K562 (cell line): ENCODE measurements at regions not wholly inside any gene's neighbourhood (a gene's known extent, or its start where the extent isn't known, plus 50 kb on each side); places are given as distances from the start of the nearest gene placed in this dataset.

ENCODE experiments used
- ATAC-seq: fragments of 200-7000 bp; cut with Tn5 transposase; 3 replicates; pipeline ENCODE4 v1.9.1; 2020; ENCODE audit warnings: moderate library complexity
- BruUV-seq: library from RNA; stranded (reverse); fragments of 400-500 nt; replicated peaks from 2 replicates; lab custom pipeline; 2021; lab: Mats Ljungman, UMichigan
- CTCF ChIA-PET: fragments of 300-600 bp; formaldehyde crosslinking; extraction: SDS; loops from one replicate; lab custom pipeline; 2021; ENCODE audit warnings: low intra/inter-chr PET ratio; lab: Yijun Ruan, JAX
- POLR2A ChIA-PET: fragments of 300-600, 350-650 bp; sonication (Branson Sonifier 250); formaldehyde crosslinking; extraction: SDS; loops from one replicate; lab custom pipeline; 2021; ENCODE audit warnings: antibody characterized with exemption, inconsistent platforms; lab: Yijun Ruan, JAX
- DNase-seq, 4 experiments: peaks; one replicate each; pipeline versions ENCODE4 v3.0.0 to v3.0.0-alpha.2; 2011 to 2018; ENCODE audit warnings: low spot score in 3 of 4, mixed read lengths in 3 of 4; ENCODE audit errors: extremely low read depth in 1 of 4
- FAIRE-seq: peaks from 2 replicates; lab custom pipeline; 2011; peaks lifted over from hg19 to GRCh38; lab: Jason Lieb, UNC
- H2AFZ ChIP-seq: 2 replicates; pipeline ENCODE4 v1.6.0; 2011; ENCODE audit warnings: low read depth, low read length, control low read depth, inconsistent platforms
- H3K27ac ChIP-seq: fragments of 200-600 bp; 3 replicates; pipeline ENCODE4 v1.8.0; 2011; ENCODE audit warnings: low read depth, mild to moderate bottlenecking, control low read depth, inconsistent platforms, low read length, moderate library complexity, mixed read lengths; ENCODE audit errors: extremely low read depth
- H3K27me3 ChIP-seq, 2 experiments: fragments of 300-600 bp in 1 of 2; 2 replicates in 1 of 2; 3 replicates in 1 of 2; pipeline versions ENCODE4 v1.6.0 to v1.8.0; 2011; ENCODE audit warnings: inconsistent platforms in 2 of 2, low read length in 2 of 2, mild to moderate bottlenecking in 1 of 2, mixed read lengths in 1 of 2, moderate library complexity in 1 of 2; ENCODE audit not compliant: control insufficient read depth in 2 of 2, insufficient read depth in 2 of 2
- H3K36me3 ChIP-seq: fragments of 300-600 bp; 3 replicates; pipeline ENCODE4 v1.8.0; 2011; ENCODE audit warnings: mild to moderate bottlenecking, low read length, inconsistent platforms; ENCODE audit not compliant: control insufficient read depth, insufficient read depth
- H3K4me1 ChIP-seq, 2 experiments: fragments of 200-600 bp in 1 of 2; replicated peaks in 1 of 2; 2 replicates in 1 of 2; 3 replicates in 1 of 2; pipeline versions ENCODE4 v1.5.1 to v1.8.0; 2011; ENCODE audit warnings: inconsistent platforms in 2 of 2, low read length in 2 of 2, mild to moderate bottlenecking in 1 of 2, mixed read lengths in 1 of 2, moderate library complexity in 1 of 2; ENCODE audit not compliant: control insufficient read depth in 2 of 2, insufficient read depth in 2 of 2
- H3K4me2 ChIP-seq: 2 replicates; pipeline ENCODE4 v1.6.1; 2011; ENCODE audit warnings: low read length, control low read depth, inconsistent platforms, mixed read lengths; ENCODE audit not compliant: insufficient read depth
- H3K4me3 ChIP-seq: fragments of 200-600 bp; sonication (generic), shearing (Covaris generic); 2 replicates; pipeline ENCODE4 v1.5.1; 2016; ENCODE audit warnings: control low read depth, inconsistent platforms
- H3K79me2 ChIP-seq: fragments of 200-600 bp; 3 replicates; pipeline ENCODE4 v1.8.0; 2011; ENCODE audit warnings: low read length, inconsistent platforms; ENCODE audit not compliant: control insufficient read depth, insufficient read depth
- H3K9ac ChIP-seq, 2 experiments: 2 replicates each; pipeline versions ENCODE4 v1.6.0 to v1.6.1; 2011; ENCODE audit warnings: low read depth in 2 of 2, low read length in 2 of 2, control low read depth in 1 of 2, inconsistent platforms in 1 of 2, mild to moderate bottlenecking in 1 of 2, mixed read lengths in 1 of 2; ENCODE audit not compliant: insufficient read depth in 1 of 2
- H3K9me1 ChIP-seq: one replicate; pipeline ENCODE4 v1.6.0; 2011; ENCODE audit warnings: inconsistent platforms, mild to moderate bottlenecking, low read length, moderate library complexity; ENCODE audit not compliant: control insufficient read depth, insufficient read depth
- H3K9me3 ChIP-seq: replicated peaks from 2 replicates; pipeline ENCODE4 v1.5.1; 2011; ENCODE audit warnings: low read depth, low read length, inconsistent platforms; ENCODE audit not compliant: control insufficient read depth, insufficient read depth
- H4K20me1 ChIP-seq: replicated peaks from 2 replicates; pipeline ENCODE4 v1.6.1; 2011; ENCODE audit warnings: low read length, inconsistent platforms, mixed read lengths; ENCODE audit not compliant: control insufficient read depth, insufficient read depth
- ATF6 ChIP-seq: sonication (generic); formaldehyde crosslinking; IDR thresholded peaks from 2 replicates; pipeline ENCODE4 v1.4.0; 2020; ENCODE audit warnings: mild to moderate bottlenecking, missing genetic modification reagents
- REST ChIP-seq, 2 experiments: fragments of 450-650 bp; formaldehyde crosslinking in 1 of 2; IDR thresholded peaks; 2 replicates each; pipeline versions ENCODE4 v1.4.0 to v1.6.1; 2014 to 2020; ENCODE audit warnings: mild to moderate bottlenecking in 2 of 2, borderline replicate concordance in 1 of 2, low read depth in 1 of 2
- TOE1 ChIP-seq, 2 experiments: fragments of 450-650 bp in 1 of 2; sonication (generic) in 1 of 2; formaldehyde crosslinking in 1 of 2; IDR thresholded peaks; 2 replicates each; pipeline versions ENCODE4 v1.7.1 to v1.8.0; 2016 to 2022; ENCODE audit warnings: borderline replicate concordance in 2 of 2, mild to moderate bottlenecking in 2 of 2, antibody characterized with exemption in 1 of 2, inconsistent platforms in 1 of 2, low read depth in 1 of 2, missing genetic modification reagents in 1 of 2, moderate library complexity in 1 of 2
- ZKSCAN3 ChIP-seq: fragments of 250-450 bp; sonication (Bioruptor Pico); IDR thresholded peaks from 2 replicates; pipeline ENCODE4 v1.4.0; 2020
- ZNF830 ChIP-seq: fragments of 250-450 bp; sonication (Bioruptor Pico); IDR thresholded peaks from 2 replicates; pipeline ENCODE4 v1.5.0; 2021; ENCODE audit warnings: mild to moderate bottlenecking
- in situ Hi-C: fragments of 300-500 bp; cut with MboI; formaldehyde crosslinking; loops from 4 replicates; pipeline ENCODE4 v1.15.0; 2018; ENCODE audit warnings: inconsistent platforms, mixed read lengths
- intact Hi-C: fragments of 100-400 bp; cut with micrococcal nuclease; formaldehyde crosslinking; loops from 2 replicates; pipeline ENCODE4 v1.14.2; 2022
- TF ChIP-seq, protein P1 (sequence below), 2 experiments: IDR thresholded peaks; 2 replicates each; pipeline ENCODE4 v1.6.1; 2011; ENCODE audit warnings: borderline replicate concordance in 1 of 2, control low read depth in 1 of 2, low read depth in 1 of 2, low read length in 1 of 2, mild to moderate bottlenecking in 1 of 2, mixed read lengths in 1 of 2, moderate library complexity in 1 of 2; ENCODE audit not compliant: insufficient read depth in 1 of 2, insufficient read length in 1 of 2, poor library complexity in 1 of 2, severe bottlenecking in 1 of 2; ENCODE audit errors: extremely low read depth in 1 of 2

- no peak for TF ChIP-seq REST (IDR thresholded peaks at IDR 0.05; ENCODE audit: borderline replicate concordance)
- no peak for TF ChIP-seq REST (CRISPR knock-in tag; IDR thresholded peaks at IDR 0.05; ENCODE audit: low read depth)
- TF ChIP-seq, all 486 proteins: peak for 0
These were observed 423.0 kb upstream of the THBS1 start (continued) for GRCh38 chr15:39157882-39158281.

DNA sequence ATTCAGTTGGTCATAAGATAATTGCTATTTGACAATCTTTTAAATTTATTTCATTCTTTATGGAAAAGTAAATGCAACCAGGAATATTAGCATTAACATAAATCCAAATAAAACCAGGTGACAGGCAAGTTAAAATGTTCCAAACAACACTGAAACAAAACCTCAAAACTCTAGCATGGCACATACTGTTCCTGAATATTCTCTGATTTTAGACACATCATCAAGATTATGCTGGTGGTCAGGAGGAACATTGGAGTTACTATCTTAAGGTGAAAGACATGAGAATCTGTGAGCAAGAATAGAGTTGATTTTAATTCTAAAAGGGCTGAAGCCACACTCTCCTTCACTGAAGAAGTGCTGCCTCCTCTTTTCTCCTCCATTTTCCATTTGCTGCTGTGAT lies 421.0 kb upstream of the THBS1 start:
- Histone ChIP-seq H2AFZ (no peak overlapping the region), H3K36me3 (no peaks in the 10 kb centered on the region), H3K79me2 (no peaks in the 10 kb centered on the region), H3K4me3 (no peak overlapping the region), H4K20me1 (no peaks in the 10 kb centered on the region), H3K4me2 (no peak overlapping the region), H3K9me3 (no peaks in the 10 kb centered on the region), H3K4me1 (no peaks in the 10 kb centered on the region; a peak in 1 of 5 replicates), H3K27ac (no peak overlapping the region), H3K9me1 (no peaks in the 10 kb centered on the region), H3K27me3 (0 out of 5 replicates have a peak, but pooled peaks cover 0 to 2% of the 10 kb centered on the region in 2 experiments), H3K9ac (no peak overlapping the region)
- ATAC-seq (no peak), DNase-seq (no peak), FAIRE-seq (no peak)
- POLR2A ChIA-PET: no interaction called here
- in situ Hi-C loops (no loop called here), intact Hi-C loops (no loop called here)
- CTCF ChIA-PET: no interaction called here
- BruUV-seq: no TSS peak
- TF ChIP-seq ZKSCAN3 (CRISPR knock-in tag) (no peak), TOE1 (IDR thresholded peaks at IDR 0.05; ENCODE audit: borderline replicate concordance) (no peak), TOE1 (CRISPR knock-in tag; IDR thresholded peaks at IDR 0.05; ENCODE audit: borderline replicate concordance, low read depth) (no peak), ZNF830 (CRISPR knock-in tag) (no peak), ATF6 (CRISPR knock-in tag) (no peak)
- TF ChIP-seq, protein P1, sequence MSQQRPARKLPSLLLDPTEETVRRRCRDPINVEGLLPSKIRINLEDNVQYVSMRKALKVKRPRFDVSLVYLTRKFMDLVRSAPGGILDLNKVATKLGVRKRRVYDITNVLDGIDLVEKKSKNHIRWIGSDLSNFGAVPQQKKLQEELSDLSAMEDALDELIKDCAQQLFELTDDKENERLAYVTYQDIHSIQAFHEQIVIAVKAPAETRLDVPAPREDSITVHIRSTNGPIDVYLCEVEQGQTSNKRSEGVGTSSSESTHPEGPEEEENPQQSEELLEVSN (IDR thresholded peaks at IDR 0.05; ENCODE audit: borderline replicate concordance in 1 of 2, extremely low read depth in 1 of 2, insufficient read depth in 1 of 2, insufficient read length in 1 of 2, low read depth in 1 of 2, low read length in 1 of 2, poor library complexity in 1 of 2, severe bottlenecking in 1 of 2): no peak
